Common myeloid progenitor, CD34-positive (primary cell): ENCODE measurements at regions not wholly inside any gene's neighbourhood (a gene's known extent, or its start where the extent isn't known, plus 50 kb on each side); places are given as distances from the start of the nearest gene placed in this dataset.

ENCODE experiments used
- CTCF ChIA-PET: fragments of 350-600 bp; sonication (Branson Sonifier 250); formaldehyde crosslinking; loops from one replicate; lab custom pipeline; 2021; ENCODE audit warnings: antibody characterized with exemption; lab: Charles Lee
- POLR2A ChIA-PET: fragments of 350-600 bp; sonication (Branson Sonifier 250); formaldehyde crosslinking; loops from one replicate; lab custom pipeline; 2021; ENCODE audit warnings: antibody characterized with exemption; lab: Charles Lee
- DNase-seq, 3 donors: peaks; one replicate each; pipeline versions ENCODE4 v3.0.0 to v3.0.0-alpha.2; 2013
- H3K27ac ChIP-seq, 2 experiments: 1 replicate in 1 of 2; 2 replicates in 1 of 2; pipeline ENCODE4 v1.7.0; 2013; ENCODE audit warnings: inconsistent platforms in 2 of 2, low read length in 2 of 2, mild to moderate bottlenecking in 2 of 2, low read depth in 1 of 2, moderate library complexity in 1 of 2; ENCODE audit not compliant: severe bottlenecking in 2 of 2, insufficient read depth in 1 of 2, poor library complexity in 1 of 2
- H3K27me3 ChIP-seq, 5 experiments: replicated peaks in 2 of 5; 1 replicate in 3 of 5; 2 replicates in 2 of 5; pipeline versions ENCODE4 v1.6.1 to v1.7.0; 2013; ENCODE audit warnings: low read length in 4 of 5, mild to moderate bottlenecking in 2 of 5, moderate library complexity in 2 of 5, inconsistent platforms in 1 of 5; ENCODE audit not compliant: insufficient read depth in 5 of 5, control insufficient read depth in 4 of 5
- H3K36me3 ChIP-seq, 4 experiments: 1 replicate in 2 of 4; 2 replicates in 2 of 4; pipeline versions ENCODE4 v1.6.1 to v1.7.0; 2013; ENCODE audit warnings: low read length in 3 of 4, control low read depth in 1 of 4, mild to moderate bottlenecking in 1 of 4; ENCODE audit not compliant: control insufficient read depth in 4 of 4, insufficient read depth in 4 of 4
- H3K4me1 ChIP-seq, 4 experiments: 1 replicate in 3 of 4; 2 replicates in 1 of 4; pipeline versions ENCODE4 v1.6.1 to v1.7.1; 2013; ENCODE audit warnings: low read length in 3 of 4, mild to moderate bottlenecking in 3 of 4, control low read depth in 1 of 4, inconsistent platforms in 1 of 4, moderate library complexity in 1 of 4; ENCODE audit not compliant: control insufficient read depth in 4 of 4, insufficient read depth in 4 of 4; ENCODE audit errors: control extremely low read depth in 1 of 4
- H3K4me3 ChIP-seq, 7 experiments: 1 replicate in 4 of 7; 2 replicates in 3 of 7; pipeline versions ENCODE4 v1.5.1 to v1.7.0; 2013; ENCODE audit warnings: mild to moderate bottlenecking in 7 of 7, low read length in 6 of 7, moderate library complexity in 6 of 7, inconsistent platforms in 2 of 7, low read depth in 2 of 7, control low read depth in 1 of 7; ENCODE audit not compliant: insufficient read depth in 4 of 7, control insufficient read depth in 1 of 7; ENCODE audit errors: extremely low read depth in 1 of 7
- H3K9me3 ChIP-seq, 5 experiments: 1 replicate in 4 of 5; 2 replicates in 1 of 5; pipeline versions ENCODE4 v1.6.1 to v1.7.1; 2013; ENCODE audit warnings: low read length in 4 of 5, mild to moderate bottlenecking in 2 of 5, inconsistent platforms in 1 of 5, low read depth in 1 of 5, moderate library complexity in 1 of 5; ENCODE audit not compliant: control insufficient read depth in 4 of 5, insufficient read depth in 2 of 5; ENCODE audit errors: control extremely low read depth in 1 of 5
- WGBS: methylation state at CpG from one replicate; pipeline ENCODE4 v1.1.5; 2013; ENCODE audit not compliant: insufficient coverage; 5-methylcytosine and 5-hydroxymethylcytosine counted together

DNA sequence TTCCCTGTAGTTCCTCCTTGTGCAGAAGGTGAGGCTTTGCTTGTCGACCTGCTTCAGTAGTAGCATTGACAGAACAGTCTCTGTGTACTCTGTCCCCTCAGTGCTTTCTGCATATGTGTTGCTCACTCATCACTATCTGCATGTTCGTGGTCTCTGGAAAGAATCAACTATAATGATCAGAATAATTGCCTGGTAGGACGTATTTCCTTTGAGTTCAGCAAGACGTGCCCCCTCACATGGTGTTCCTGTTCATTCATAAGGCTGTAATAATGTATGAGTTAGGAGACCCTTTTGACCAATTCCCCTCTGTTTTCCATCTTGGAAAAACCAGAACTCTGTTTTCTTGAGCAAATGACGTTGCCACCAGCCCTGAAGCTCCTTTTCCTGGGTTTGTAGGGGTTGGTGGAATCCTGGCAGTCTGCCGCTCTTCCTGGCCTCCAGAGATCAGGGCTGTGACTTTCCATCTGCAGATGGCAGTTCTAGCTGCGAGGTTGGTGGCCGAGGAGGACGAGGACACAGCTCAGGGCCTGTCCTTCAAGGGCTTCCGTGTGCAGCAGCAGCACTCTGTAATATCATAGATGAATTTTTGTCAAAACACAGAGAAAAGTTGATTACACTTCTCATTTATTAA, 61.9 kb downstream of the EXOSC2 start:
- ChIA-PET CTCF (interaction anchor here (1.5 to 2.2 kb wide), 2 partner anchors 13 to 53 kb away, joined by 4 to 10 read pairs; no protein-coding TSS in a partner anchor), POLR2A (interaction anchor here (0.7 kb wide), 1 partner anchor 9 kb away, joined by 3 read pairs; no protein-coding TSS in a partner anchor)
- Histone ChIP-seq H3K27me3 (no peaks in the 10 kb centered on the region), H3K4me3 (no peak overlapping the region), H3K9me3 (no peaks in the 10 kb centered on the region), H3K36me3 (no peaks in the 10 kb centered on the region), H3K27ac (no peak overlapping the region), H3K4me1 (peaks cover 5 to 29% (median 20%) of the 10 kb centered on the region in 4 experiments)
- WGBS, result 78% methylated on average over 7 of the region's 10 CpGs
- no peak for DNase-seq

DNA sequence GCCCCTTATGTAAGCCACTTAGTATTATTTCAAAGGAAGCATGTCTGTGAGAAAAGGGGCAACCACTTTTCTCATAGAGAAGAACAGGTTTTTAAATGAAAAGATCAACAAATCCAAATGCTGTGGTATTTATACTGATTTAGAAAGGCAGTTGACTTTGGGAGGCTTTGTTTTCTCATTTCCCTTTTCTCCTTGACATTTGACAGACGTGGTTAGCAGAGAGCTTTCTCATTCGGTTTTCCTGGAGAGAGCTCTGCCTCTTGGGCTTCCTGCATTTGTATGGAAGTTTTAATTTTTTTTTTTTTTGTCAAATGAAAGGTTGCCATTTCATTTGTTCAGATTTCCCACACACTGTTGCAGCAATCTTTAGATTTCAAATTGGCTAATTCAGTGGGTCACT, 62.5 kb downstream of the EXOSC2 start:
- H3K27me3 ChIP-seq, result no peaks in the 10 kb centered on the region
- peaks cover 5 to 29% (median 20%) of the 10 kb centered on the region in 4 experiments for H3K4me1 ChIP-seq
- no peaks in the 10 kb centered on the region for H3K36me3 ChIP-seq
- H3K9me3 ChIP-seq, result no peaks in the 10 kb centered on the region
- H3K27ac ChIP-seq, result no peak overlapping the region
- peak overlapping the region in 2 of 7 experiments; percentile 56 to 57 for H3K4me3 ChIP-seq
- ChIA-PET CTCF (interaction anchor here (1.5 to 2.2 kb wide), 4 partner anchors 12 to 108 kb away, joined by 4 to 10 read pairs (median 4); no protein-coding TSS in a partner anchor), POLR2A (interaction anchor here (0.7 kb wide), 1 partner anchor 96 kb away, joined by 3 read pairs; no protein-coding TSS in a partner anchor)
- DNase-seq, result no peak
- WGBS, result 0% methylated on average over 1 of the region's 2 CpGs

DNA sequence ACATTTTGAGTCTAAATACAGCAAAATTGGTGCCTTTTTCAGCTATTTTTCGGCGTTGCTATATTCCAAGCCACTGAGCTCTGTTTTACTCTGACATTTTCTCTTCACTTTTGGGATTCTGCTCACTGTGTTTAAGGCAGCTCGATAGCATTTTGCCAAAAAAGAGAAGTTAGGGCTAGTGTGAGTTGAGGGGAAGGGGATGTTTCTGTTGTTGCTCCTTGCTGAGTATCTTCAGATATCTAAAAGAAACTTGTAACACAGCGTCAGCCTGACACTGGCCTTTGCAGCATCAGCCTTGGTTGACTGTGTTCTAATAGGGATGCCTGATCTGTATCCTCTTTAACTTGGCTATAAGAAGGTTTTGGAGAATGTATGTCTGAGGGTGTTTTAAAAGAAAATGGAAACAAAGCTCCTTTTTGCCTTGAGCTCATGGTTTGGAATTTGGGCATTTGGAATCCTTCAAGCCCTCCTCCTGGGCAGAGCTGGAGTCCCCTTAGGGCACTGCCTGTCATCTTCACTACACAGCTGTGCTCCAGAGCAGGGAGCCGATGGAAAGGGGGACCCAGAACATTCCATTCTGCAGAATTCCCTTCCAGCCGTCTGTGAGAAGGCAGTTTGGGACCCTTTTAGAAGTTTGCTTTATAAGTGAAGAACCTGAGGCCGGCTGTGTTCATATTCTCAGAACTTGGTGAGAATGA, 63.0 kb downstream of the EXOSC2 start:
- Histone ChIP-seq H3K4me1 (peaks cover 5 to 29% (median 20%) of the 10 kb centered on the region in 4 experiments), H3K4me3 (peak overlapping the region in 2 of 7 experiments; percentile 56 to 57), H3K27me3 (no peaks in the 10 kb centered on the region), H3K36me3 (no peaks in the 10 kb centered on the region), H3K9me3 (no peaks in the 10 kb centered on the region), H3K27ac (no peak overlapping the region)
- WGBS, result 44% methylated on average over 6 of the region's 7 CpGs
- DNase-seq, result peak in 2 of 3 donors; percentile 41 to 50
- CTCF ChIA-PET, result interaction anchor here (0.9 to 2.2 kb wide), 6 partner anchors 12 to 240 kb away, joined by 3 to 10 read pairs (median 4); no protein-coding TSS in a partner anchor
- POLR2A ChIA-PET, result interaction anchor here (0.7 kb wide), 1 partner anchor 95 kb away, joined by 3 read pairs; no protein-coding TSS in a partner anchor

DNA sequence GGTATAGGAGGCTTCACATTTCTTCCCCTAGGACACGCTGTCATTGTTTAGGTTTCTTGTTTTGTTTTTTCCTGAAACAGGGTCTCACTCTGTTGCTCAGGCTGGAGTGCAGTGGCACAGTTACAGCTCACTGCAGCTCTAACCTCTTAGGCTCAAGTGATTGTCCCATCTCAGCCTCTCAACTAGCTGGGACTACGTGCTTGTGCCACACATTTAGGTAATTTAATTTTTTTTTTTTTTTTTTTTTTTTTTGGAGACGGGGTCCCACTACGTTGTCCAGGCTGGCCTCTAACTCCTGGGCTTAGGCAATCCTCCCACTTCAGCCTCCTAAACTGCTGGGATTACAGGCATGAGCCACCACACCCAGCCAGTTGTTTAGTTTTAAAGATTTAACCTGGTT, 66.2 kb downstream of the EXOSC2 start:
- Histone ChIP-seq H3K27ac (no peak overlapping the region), H3K4me1 (peaks cover 7 to 42% (median 20%) of the 10 kb centered on the region in 4 experiments), H3K4me3 (no peak overlapping the region), H3K27me3 (no peaks in the 10 kb centered on the region), H3K36me3 (peaks cover 0 to 3% (median 0%) of the 10 kb centered on the region in 4 experiments), H3K9me3 (no peaks in the 10 kb centered on the region)
- 100% methylated on average over 1 of the region's 4 CpGs for WGBS
- ChIA-PET CTCF (no interaction called here), POLR2A (no interaction called here)
- DNase-seq, result no peak

DNA sequence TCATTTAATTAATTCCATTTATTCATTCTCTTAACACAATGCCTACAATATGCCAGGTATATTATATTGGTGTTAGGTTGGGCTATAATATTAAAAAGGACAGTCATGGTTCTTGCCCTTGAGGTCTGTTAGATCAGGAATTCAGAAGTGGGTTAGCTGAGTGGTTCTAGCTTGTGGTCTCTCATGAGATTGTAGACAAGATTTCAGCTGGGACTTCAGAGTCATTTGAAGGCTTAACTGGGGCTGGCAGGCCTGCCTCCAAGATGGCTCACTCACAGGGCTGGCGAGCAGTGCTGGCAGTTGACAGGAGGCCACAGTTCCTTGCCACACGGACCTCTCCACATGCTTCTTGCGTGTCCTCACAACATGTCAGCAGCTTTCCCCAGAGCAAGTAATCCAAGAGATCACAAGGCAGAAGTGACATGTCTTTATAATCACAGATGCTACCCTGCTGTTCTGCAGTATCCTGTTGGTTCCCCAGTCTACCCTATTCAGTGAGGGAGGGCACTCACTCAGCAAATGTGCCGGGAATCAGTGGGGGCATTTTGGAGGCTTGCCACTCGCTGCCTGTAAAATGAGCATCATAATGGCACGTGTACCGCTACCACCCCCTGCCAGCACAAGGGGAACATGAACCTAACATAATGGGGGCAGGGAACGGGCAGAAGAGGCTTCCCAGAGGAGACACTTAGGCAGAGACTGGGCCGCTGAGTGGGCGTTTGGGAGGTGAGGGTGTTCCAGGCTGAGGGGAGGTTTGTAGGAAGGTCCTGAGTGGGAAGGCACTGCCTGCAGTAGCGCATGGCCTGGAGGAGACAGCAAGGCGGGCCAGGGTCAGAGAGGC, 70.0 kb downstream of the EXOSC2 start:
- Histone ChIP-seq H3K36me3 (peaks cover 0 to 3% (median 0%) of the 10 kb centered on the region in 4 experiments), H3K4me3 (no peak overlapping the region), H3K9me3 (no peaks in the 10 kb centered on the region), H3K4me1 (peaks cover 4 to 54% (median 26%) of the 10 kb centered on the region in 4 experiments), H3K27ac (no peak overlapping the region), H3K27me3 (no peaks in the 10 kb centered on the region)
- POLR2A ChIA-PET, result no interaction called here
- DNase-seq, result no peak
- CTCF ChIA-PET, result interaction anchor here (0.7 to 1.1 kb wide), 2 partner anchors 54 to 99 kb away, joined by 3 to 4 read pairs; no protein-coding TSS in a partner anchor
- 93% methylated on average over 8 of the region's 12 CpGs for WGBS

DNA sequence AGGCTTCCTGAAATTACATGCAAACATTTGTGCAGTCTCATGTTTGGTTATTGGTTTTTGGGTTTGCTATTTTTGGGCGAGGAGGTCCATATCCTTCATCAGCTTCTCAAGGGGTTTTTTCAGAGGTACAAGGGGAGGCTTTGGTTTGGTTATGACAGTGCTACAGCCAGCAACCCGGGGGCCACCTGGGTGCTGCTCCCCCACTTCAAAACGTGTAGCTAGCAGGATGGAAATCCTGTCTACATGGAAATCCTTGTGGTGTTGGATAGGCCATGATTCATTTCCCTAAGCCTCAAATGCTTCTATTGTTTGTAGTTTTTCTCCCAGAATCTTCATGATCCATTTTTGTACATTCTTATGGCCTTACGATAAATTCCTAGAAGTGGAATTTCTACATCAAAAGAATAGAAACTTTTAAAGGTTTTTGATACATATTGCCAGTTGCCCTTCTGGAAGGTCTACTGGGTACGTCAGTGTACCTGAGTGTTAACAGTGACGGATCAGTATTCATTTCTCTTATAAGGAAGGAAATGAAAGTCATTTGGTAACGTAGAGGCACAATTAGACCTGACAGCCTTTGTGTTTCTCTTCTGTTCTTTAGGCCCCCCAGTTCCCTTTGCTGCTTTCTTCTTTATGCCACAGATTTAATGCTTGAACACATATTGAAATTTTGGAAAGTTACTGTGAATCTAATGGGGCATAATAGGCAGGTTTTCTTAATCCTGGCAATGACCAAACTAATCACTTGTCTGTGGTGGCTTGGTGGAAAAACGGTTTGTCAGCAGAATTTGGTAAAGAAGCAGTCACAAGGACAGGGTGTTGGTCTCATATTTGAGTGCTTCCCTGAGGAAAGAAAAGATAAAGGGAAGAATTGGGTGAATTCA, 69.7 kb upstream of the ABL1 start:
- 78% methylated on average over 4 of the region's 8 CpGs for WGBS
- ChIA-PET POLR2A (interaction anchor here (0.9 kb wide), 1 partner anchor 10 kb away, joined by 3 read pairs; no protein-coding TSS in a partner anchor), CTCF (interaction anchor here (1.1 to 1.9 kb wide), 4 partner anchors 9 to 233 kb away, joined by 3 to 4 read pairs (median 3); no protein-coding TSS in a partner anchor)
- Histone ChIP-seq H3K36me3 (peaks cover 0 to 3% (median 0%) of the 10 kb centered on the region in 4 experiments), H3K27me3 (no peaks in the 10 kb centered on the region), H3K4me1 (peaks cover 5 to 59% (median 27%) of the 10 kb centered on the region in 4 experiments), H3K9me3 (no peaks in the 10 kb centered on the region), H3K27ac (peak overlapping the region in 1 of 2 experiments; percentile 29), H3K4me3 (no peak overlapping the region)
- no peak for DNase-seq
